MCF 10A (cell line): ENCODE measurements at regions not wholly inside any gene's neighbourhood (a gene's known extent, or its start where the extent isn't known, plus 50 kb on each side); places are given as distances from the start of the nearest gene placed in this dataset.

ENCODE experiments used
- BruUV-seq: library from RNA; stranded (reverse); fragments of 400-500 nt; replicated peaks from 2 replicates; lab custom pipeline; 2021; lab: Mats Ljungman, UMichigan
- CTCF ChIA-PET: fragments of 300-600 bp; sonication (Branson Sonifier 250); formaldehyde crosslinking; extraction: SDS; loops from one replicate; lab custom pipeline; 2021; ENCODE audit warnings: antibody characterized with exemption, inconsistent platforms; lab: Yijun Ruan, JAX
- POLR2A ChIA-PET: fragments of 300-600, 350-650 bp; sonication (Branson Sonifier 250); formaldehyde crosslinking; extraction: SDS; loops from one replicate; lab custom pipeline; 2020; ENCODE audit warnings: antibody characterized with exemption, inconsistent platforms; lab: Yijun Ruan, JAX
- DNase-seq: peaks from one replicate; pipeline ENCODE4 v3.0.0-alpha.2; 2018; ENCODE audit not compliant: unreplicated experiment
- H3K27ac Mint-ChIP-seq: one replicate; pipeline ENCODE4 v1.8.0; 2022; ENCODE audit warnings: mild to moderate bottlenecking, low read depth, mixed read lengths; ENCODE audit not compliant: unreplicated experiment
- H3K27me3 Mint-ChIP-seq: one replicate; pipeline ENCODE4 v1.8.0; 2022; ENCODE audit warnings: mixed read lengths; ENCODE audit not compliant: insufficient read depth, unreplicated experiment
- H3K36me3 Mint-ChIP-seq: one replicate; pipeline ENCODE4 v1.8.0; 2022; ENCODE audit warnings: mild to moderate bottlenecking, moderate library complexity, mixed read lengths; ENCODE audit not compliant: insufficient read depth, unreplicated experiment
- H3K4me1 Mint-ChIP-seq: one replicate; pipeline ENCODE4 v1.8.0; 2022; ENCODE audit warnings: mixed read lengths; ENCODE audit not compliant: insufficient read depth, unreplicated experiment
- H3K4me3 Mint-ChIP-seq: one replicate; pipeline ENCODE4 v1.8.0; 2022; ENCODE audit warnings: mild to moderate bottlenecking, moderate library complexity, mixed read lengths; ENCODE audit not compliant: unreplicated experiment
- H3K9me3 Mint-ChIP-seq: one replicate; pipeline ENCODE4 v1.8.0; 2022; ENCODE audit warnings: mixed read lengths; ENCODE audit not compliant: unreplicated experiment
- CTCF ChIP-seq: fragments of 200-600 bp; IDR thresholded peaks from one replicate; pipeline ENCODE4 v1.8.0; 2022; ENCODE audit warnings: antibody characterized with exemption, mild to moderate bottlenecking; ENCODE audit not compliant: unreplicated experiment
- intact Hi-C: fragments of 100-400 bp; cut with micrococcal nuclease; formaldehyde crosslinking; loops from 2 replicates; pipeline ENCODE4 v1.14.1; 2022

GRCh38 chr9:92188969-92189781 is 74.0 kb upstream of the SPTLC1 start:
- ChIA-PET CTCF (interaction anchor here (0.6 kb wide), 1 partner anchor 47 kb away, joined by 3 read pairs; no protein-coding TSS in a partner anchor), POLR2A (no interaction called here)
- no TSS peak for BruUV-seq
- intact Hi-C loops: no loop called here
- TF ChIP-seq CTCF: no peak
- Mint-ChIP-seq H3K4me3 (no peak overlapping the region), H3K27me3 (peaks cover 7% of the 10 kb centered on the region), H3K9me3 (peaks cover 4% of the 10 kb centered on the region), H3K4me1 (peaks cover 6% of the 10 kb centered on the region), H3K36me3 (no peaks in the 10 kb centered on the region), H3K27ac (no peak overlapping the region)
- DNase-seq: no peak

GRCh38 chr9:92187989-92188714 is 72.9 kb upstream of the SPTLC1 start:
- no peak for DNase-seq
- TF ChIP-seq CTCF: no peak
- BruUV-seq: no TSS peak
- no peak overlapping the region for H3K4me3 Mint-ChIP-seq
- intact Hi-C loops: no loop called here
- peaks cover 8% of the 10 kb centered on the region for H3K9me3 Mint-ChIP-seq
- no peak overlapping the region for H3K27ac Mint-ChIP-seq
- H3K27me3 Mint-ChIP-seq: peaks cover 17% of the 10 kb centered on the region
- no peaks in the 10 kb centered on the region for H3K36me3 Mint-ChIP-seq
- peaks cover 6% of the 10 kb centered on the region for H3K4me1 Mint-ChIP-seq
- ChIA-PET POLR2A (no interaction called here), CTCF (interaction anchor here (1.5 to 1.7 kb wide), 2 partner anchors 48 to 50 kb away, joined by 5 to 7 read pairs; no protein-coding TSS in a partner anchor)

- no TSS peak for BruUV-seq
Measured at GRCh38 chr9:92187390-92187789, 72.2 kb upstream of the SPTLC1 start.

More at GRCh38 chr9:92187390-92187789, 72.2 kb upstream of the SPTLC1 start:
- H3K4me1 Mint-ChIP-seq: peaks cover 6% of the 10 kb centered on the region
- no peak overlapping the region for H3K4me3 Mint-ChIP-seq
- no peak overlapping the region for H3K27ac Mint-ChIP-seq
- no peaks in the 10 kb centered on the region for H3K36me3 Mint-ChIP-seq
- H3K27me3 Mint-ChIP-seq: peaks cover 17% of the 10 kb centered on the region
- ChIA-PET CTCF (interaction anchor here (0.7 to 1.7 kb wide), 3 partner anchors 47 to 55 kb away, joined by 3 to 7 read pairs (median 5); no protein-coding TSS in a partner anchor), POLR2A (no interaction called here)
- TF ChIP-seq CTCF: no peak
- intact Hi-C loops: no loop called here
- no peak for DNase-seq
- H3K9me3 Mint-ChIP-seq: peaks cover 8% of the 10 kb centered on the region
